ENCODE measurements at regions not wholly inside any gene's neighbourhood (a gene's known extent, or its start where the extent isn't known, plus 50 kb on each side); places are given as distances from the start of the nearest gene placed in this dataset.

- no peak for DNase-seq (ENCODE audit: extremely low spot score)
- H3K4me1 ChIP-seq (ENCODE audit: insufficient read depth) = no peaks in the 10 kb centered on the region
- H3K27ac ChIP-seq (ENCODE audit: low read depth) = no peak overlapping the region
- H3K36me3 ChIP-seq (ENCODE audit: insufficient read depth) = no peaks in the 10 kb centered on the region
- 96% methylated on average over 5 of the region's 5 CpGs for whole genome bisulfite sequencing
- no peak overlapping the region for H3K4me3 ChIP-seq (ENCODE audit: low read depth, low read length)
These were observed 236.6 kb upstream of the TLE3 start for GRCh38 chr15:70334286-70334685.

GRCh38 chr15:70329179-70329578, 231.5 kb upstream of the TLE3 start:
- no peaks in the 10 kb centered on the region for H3K36me3 ChIP-seq (ENCODE audit: insufficient read depth)
- WGBS = 92% methylated on average over 8 of the region's 8 CpGs
- no peak overlapping the region for H3K27ac ChIP-seq (ENCODE audit: low read depth)
- no peak for DNase-seq (ENCODE audit: extremely low spot score)
- H3K4me3 ChIP-seq (ENCODE audit: low read depth, low read length) = no peak overlapping the region
- no peaks in the 10 kb centered on the region for H3K4me1 ChIP-seq (ENCODE audit: insufficient read depth)

GRCh38 chr15:70328679-70329115, 231.0 kb upstream of the TLE3 start:
- 60% methylated on average over 3 of the region's 3 CpGs for WGBS
- Histone ChIP-seq H3K36me3 (ENCODE audit: insufficient read depth) (no peaks in the 10 kb centered on the region), H3K27ac (ENCODE audit: low read depth) (no peak overlapping the region), H3K4me1 (ENCODE audit: insufficient read depth) (no peaks in the 10 kb centered on the region), H3K4me3 (ENCODE audit: low read depth, low read length) (no peak overlapping the region)
- DNase-seq (ENCODE audit: extremely low spot score) = no peak

GRCh38 chr15:70327856-70328678, 230.3 kb upstream of the TLE3 start:
- no peaks in the 10 kb centered on the region for H3K36me3 ChIP-seq (ENCODE audit: insufficient read depth)
- H3K4me3 ChIP-seq (ENCODE audit: low read depth, low read length) = no peak overlapping the region
- no peak overlapping the region for H3K27ac ChIP-seq (ENCODE audit: low read depth)
- no peaks in the 10 kb centered on the region for H3K4me1 ChIP-seq (ENCODE audit: insufficient read depth)
- DNase-seq (ENCODE audit: extremely low spot score) = no peak
- WGBS = 39% methylated on average over 8 of the region's 8 CpGs

GRCh38 chr15:70327328-70327855, 229.7 kb upstream of the TLE3 start:
- 90% methylated on average over 3 of the region's 3 CpGs for WGBS
- H3K27ac ChIP-seq (ENCODE audit: low read depth) = no peak overlapping the region
- H3K4me1 ChIP-seq (ENCODE audit: insufficient read depth) = no peaks in the 10 kb centered on the region

GRCh38 chr15:70324001-70324974, 226.6 kb upstream of the TLE3 start:
- DNase-seq (ENCODE audit: extremely low spot score) = peak; percentile 68
- H3K27ac ChIP-seq (ENCODE audit: low read depth) = no peak overlapping the region
- H3K4me3 ChIP-seq (ENCODE audit: low read depth, low read length) = no peak overlapping the region
- 65% methylated on average over 15 of the region's 15 CpGs for WGBS
- H3K36me3 ChIP-seq (ENCODE audit: insufficient read depth) = no peaks in the 10 kb centered on the region
- H3K4me1 ChIP-seq (ENCODE audit: insufficient read depth) = no peaks in the 10 kb centered on the region

More at GRCh38 chr15:70327328-70327855, 229.7 kb upstream of the TLE3 start:
- Histone ChIP-seq H3K4me3 (ENCODE audit: low read depth, low read length) (no peak overlapping the region), H3K36me3 (ENCODE audit: insufficient read depth) (no peaks in the 10 kb centered on the region)
- no peak for DNase-seq (ENCODE audit: extremely low spot score)

- H3K4me3 ChIP-seq (ENCODE audit: low read depth, low read length) = no peak overlapping the region
- H3K27ac ChIP-seq (ENCODE audit: low read depth) = peak overlapping the region; percentile 28
- H3K4me1 ChIP-seq (ENCODE audit: insufficient read depth) = no peaks in the 10 kb centered on the region
- no peaks in the 10 kb centered on the region for H3K36me3 ChIP-seq (ENCODE audit: insufficient read depth)
- peak; percentile 66 for DNase-seq (ENCODE audit: extremely low spot score)
- WGBS = 41% methylated on average over 11 of the region's 11 CpGs
These were observed 225.6 kb upstream of the TLE3 start for GRCh38 chr15:70323111-70323851.

GRCh38 chr15:70322051-70322668, 224.4 kb upstream of the TLE3 start:
- no peaks in the 10 kb centered on the region for H3K36me3 ChIP-seq (ENCODE audit: insufficient read depth)
- no peak for DNase-seq (ENCODE audit: extremely low spot score)
- 83% methylated on average over 6 of the region's 6 CpGs for WGBS
- no peaks in the 10 kb centered on the region for H3K4me1 ChIP-seq (ENCODE audit: insufficient read depth)
- H3K4me3 ChIP-seq (ENCODE audit: low read depth, low read length) = no peak overlapping the region
- H3K27ac ChIP-seq (ENCODE audit: low read depth) = no peak overlapping the region

GRCh38 chr15:70321172-70321819, 223.6 kb upstream of the TLE3 start:
- no peak overlapping the region for H3K4me3 ChIP-seq (ENCODE audit: low read depth, low read length)
- peak; percentile 84 for DNase-seq (ENCODE audit: extremely low spot score)
- H3K4me1 ChIP-seq (ENCODE audit: insufficient read depth) = no peaks in the 10 kb centered on the region
- peak overlapping the region; percentile 41 for H3K27ac ChIP-seq (ENCODE audit: low read depth)
- no peaks in the 10 kb centered on the region for H3K36me3 ChIP-seq (ENCODE audit: insufficient read depth)
- WGBS = 28% methylated on average over 4 of the region's 4 CpGs

GRCh38 chr15:70320482-70320881, 222.8 kb upstream of the TLE3 start:
- WGBS = 29% methylated on average over 2 of the region's 2 CpGs
- no peak overlapping the region for H3K4me3 ChIP-seq (ENCODE audit: low read depth, low read length)
- H3K36me3 ChIP-seq (ENCODE audit: insufficient read depth) = no peaks in the 10 kb centered on the region
- H3K27ac ChIP-seq (ENCODE audit: low read depth) = peak overlapping the region; percentile 41
- no peak for DNase-seq (ENCODE audit: extremely low spot score)
- no peaks in the 10 kb centered on the region for H3K4me1 ChIP-seq (ENCODE audit: insufficient read depth)

- Histone ChIP-seq H3K4me3 (ENCODE audit: low read depth, low read length) (no peak overlapping the region), H3K27ac (ENCODE audit: low read depth) (no peak overlapping the region), H3K4me1 (ENCODE audit: insufficient read depth) (no peaks in the 10 kb centered on the region), H3K36me3 (ENCODE audit: insufficient read depth) (no peaks in the 10 kb centered on the region)
- WGBS = 87% methylated on average over 3 of the region's 3 CpGs
- no peak for DNase-seq (ENCODE audit: extremely low spot score)
These were observed 222.4 kb upstream of the TLE3 start for GRCh38 chr15:70320077-70320476.

GRCh38 chr15:70319466-70319865, 221.7 kb upstream of the TLE3 start:
- H3K27ac ChIP-seq (ENCODE audit: low read depth) = no peak overlapping the region
- H3K4me1 ChIP-seq (ENCODE audit: insufficient read depth) = no peaks in the 10 kb centered on the region
- 68% methylated on average over 4 of the region's 4 CpGs for WGBS
- H3K36me3 ChIP-seq (ENCODE audit: insufficient read depth) = no peaks in the 10 kb centered on the region
- DNase-seq (ENCODE audit: extremely low spot score) = no peak
- H3K4me3 ChIP-seq (ENCODE audit: low read depth, low read length) = no peak overlapping the region
